Neural cell (in vitro differentiated cells): ENCODE measurements at regions not wholly inside any gene's neighbourhood (a gene's known extent, or its start where the extent isn't known, plus 50 kb on each side); places are given as distances from the start of the nearest gene placed in this dataset.

ENCODE experiments used
- H2AFZ ChIP-seq: fragments of 200-600, 300-800 bp; sonication (generic), shearing (Covaris generic); 2 replicates; pipeline ENCODE4 v1.6.0; 2014; ENCODE audit warnings: low read depth, mild to moderate bottlenecking, antibody characterized with exemption, low read length, moderate library complexity
- H3F3A ChIP-seq: fragments of 200-600 bp; shearing (Covaris generic); 2 replicates; pipeline ENCODE4 v1.6.1; 2016; ENCODE audit warnings: mild to moderate bottlenecking, moderate library complexity, mixed read lengths, antibody characterized with exemption, low read length; ENCODE audit not compliant: insufficient read depth, poor library complexity, severe bottlenecking
- H3K27ac ChIP-seq: fragments of 200-600, 300-800 bp; sonication (generic), shearing (Covaris generic); 2 replicates; pipeline ENCODE4 v1.5.1; 2014; ENCODE audit warnings: mild to moderate bottlenecking, low read length, moderate library complexity
- H3K27me3 ChIP-seq: fragments of 300-800, 200-600 bp; sonication (generic), shearing (Covaris generic); 2 replicates; pipeline ENCODE4 v1.6.0; 2014; ENCODE audit warnings: mild to moderate bottlenecking, low read depth, low read length, moderate library complexity; ENCODE audit not compliant: insufficient read depth
- H3K36me3 ChIP-seq: fragments of 300-800, 200-600 bp; sonication (generic), shearing (Covaris generic); 2 replicates; pipeline ENCODE4 v1.5.1; 2014; ENCODE audit warnings: mild to moderate bottlenecking, antibody characterized with exemption, low read length, moderate library complexity; ENCODE audit not compliant: insufficient read depth
- H3K4me2 ChIP-seq: fragments of 300-800, 200-600 bp; sonication (generic), shearing (Covaris generic); 2 replicates; pipeline ENCODE4 v1.6.0; 2014; ENCODE audit warnings: mild to moderate bottlenecking, low read length
- H3K4me3 ChIP-seq: fragments of 300-800, 200-600 bp; sonication (generic), shearing (Covaris generic); 2 replicates; pipeline ENCODE4 v1.5.1; 2014; ENCODE audit warnings: mild to moderate bottlenecking, low read length, moderate library complexity
- H3K79me2 ChIP-seq: fragments of 200-600 bp; shearing (Covaris generic); replicated peaks from 2 replicates; pipeline ENCODE4 v1.6.0; 2014; ENCODE audit warnings: mild to moderate bottlenecking, low read length, moderate library complexity; ENCODE audit not compliant: insufficient read depth
- H3K9ac ChIP-seq: fragments of 300-800, 200-600 bp; sonication (generic), shearing (Covaris generic); 2 replicates; pipeline ENCODE4 v1.6.1; 2016; ENCODE audit warnings: mild to moderate bottlenecking, low read length, mixed read lengths
- H3K9me2 ChIP-seq: fragments of 200-600 bp; shearing (Covaris generic); 2 replicates; pipeline ENCODE4 v1.6.1; 2016; ENCODE audit warnings: mild to moderate bottlenecking, low read length, mixed read lengths; ENCODE audit not compliant: insufficient read depth
- H3K9me3 ChIP-seq: fragments of 200-600, 300-800 bp; sonication (generic), shearing (Covaris generic); 2 replicates; pipeline ENCODE4 v1.6.1; 2016; ENCODE audit warnings: mild to moderate bottlenecking, mixed run types, low read length, moderate library complexity, mixed read lengths
- H4K20me1 ChIP-seq: fragments of 200-600 bp; shearing (Covaris generic); 2 replicates; pipeline ENCODE4 v1.6.1; 2016; ENCODE audit warnings: mild to moderate bottlenecking, mixed run types; ENCODE audit not compliant: insufficient read depth
- EP300 ChIP-seq: fragments of 450-650 bp; conservative IDR thresholded peaks from 2 replicates; pipeline ENCODE4 v1.6.1; 2014; ENCODE audit warnings: antibody characterized with exemption, mild to moderate bottlenecking, moderate library complexity; ENCODE audit not compliant: poor library complexity, severe bottlenecking
- EZH2 ChIP-seq: fragments of 200-600, 300-800 bp; shearing (Covaris generic), sonication (generic); IDR thresholded peaks from 2 replicates; pipeline ENCODE4 v1.6.1; 2014; ENCODE audit warnings: antibody characterized with exemption, low read length, borderline replicate concordance, mild to moderate bottlenecking; ENCODE audit not compliant: insufficient read depth, poor library complexity, severe bottlenecking
- MXI1 ChIP-seq: fragments of 450-650 bp; conservative IDR thresholded peaks from 2 replicates; pipeline ENCODE4 v1.6.1; 2014; ENCODE audit warnings: antibody characterized with exemption, mild to moderate bottlenecking; ENCODE audit not compliant: poor library complexity, severe bottlenecking
- POLR2AphosphoS5 ChIP-seq: IDR thresholded peaks from 2 replicates; pipeline ENCODE4 v1.6.1; 2012
- RAD21 ChIP-seq: fragments of 450-650 bp; conservative IDR thresholded peaks from 2 replicates; pipeline ENCODE4 v1.6.1; 2014; ENCODE audit warnings: antibody characterized with exemption, mild to moderate bottlenecking, moderate library complexity
- SMC3 ChIP-seq: fragments of 450-650 bp; conservative IDR thresholded peaks from 2 replicates; pipeline ENCODE4 v1.6.1; 2014; ENCODE audit warnings: antibody characterized with exemption, mild to moderate bottlenecking, moderate library complexity; ENCODE audit not compliant: poor library complexity
- TAF1 ChIP-seq: IDR thresholded peaks from 2 replicates; pipeline ENCODE4 v1.6.1; 2012; ENCODE audit warnings: low read depth
- TF ChIP-seq, protein P1 (sequence below): IDR thresholded peaks from 2 replicates; pipeline ENCODE4 v1.6.1; 2012; ENCODE audit warnings: borderline replicate concordance
- TF ChIP-seq, protein P2 (sequence below): fragments of 450-650 bp; IDR thresholded peaks from 2 replicates; pipeline ENCODE4 v1.5.1; 2014; ENCODE audit warnings: antibody characterized with exemption, mild to moderate bottlenecking, moderate library complexity; ENCODE audit not compliant: poor library complexity, severe bottlenecking

GRCh38 chr4:26108054-26108453, 194.0 kb downstream of the SMIM20 start:
- no peak overlapping the region for H3K4me2 ChIP-seq
- H3K27me3 ChIP-seq = no peaks in the 10 kb centered on the region

GRCh38 chr4:26110493-26110892, 196.5 kb downstream of the SMIM20 start:
- Histone ChIP-seq H3K4me2 (no peak overlapping the region), H3K36me3 (no peaks in the 10 kb centered on the region), H3K9ac (no peak overlapping the region), H3K27ac (no peak overlapping the region), H3K9me2 (no peaks in the 10 kb centered on the region), H3K27me3 (no peaks in the 10 kb centered on the region), H3F3A (no peaks in the 10 kb centered on the region), H3K9me3 (no peaks in the 10 kb centered on the region), H2AFZ (no peak overlapping the region), H3K79me2 (no peaks in the 10 kb centered on the region), H4K20me1 (no peaks in the 10 kb centered on the region), H3K4me3 (no peak overlapping the region)
- TF ChIP-seq, protein P1, sequence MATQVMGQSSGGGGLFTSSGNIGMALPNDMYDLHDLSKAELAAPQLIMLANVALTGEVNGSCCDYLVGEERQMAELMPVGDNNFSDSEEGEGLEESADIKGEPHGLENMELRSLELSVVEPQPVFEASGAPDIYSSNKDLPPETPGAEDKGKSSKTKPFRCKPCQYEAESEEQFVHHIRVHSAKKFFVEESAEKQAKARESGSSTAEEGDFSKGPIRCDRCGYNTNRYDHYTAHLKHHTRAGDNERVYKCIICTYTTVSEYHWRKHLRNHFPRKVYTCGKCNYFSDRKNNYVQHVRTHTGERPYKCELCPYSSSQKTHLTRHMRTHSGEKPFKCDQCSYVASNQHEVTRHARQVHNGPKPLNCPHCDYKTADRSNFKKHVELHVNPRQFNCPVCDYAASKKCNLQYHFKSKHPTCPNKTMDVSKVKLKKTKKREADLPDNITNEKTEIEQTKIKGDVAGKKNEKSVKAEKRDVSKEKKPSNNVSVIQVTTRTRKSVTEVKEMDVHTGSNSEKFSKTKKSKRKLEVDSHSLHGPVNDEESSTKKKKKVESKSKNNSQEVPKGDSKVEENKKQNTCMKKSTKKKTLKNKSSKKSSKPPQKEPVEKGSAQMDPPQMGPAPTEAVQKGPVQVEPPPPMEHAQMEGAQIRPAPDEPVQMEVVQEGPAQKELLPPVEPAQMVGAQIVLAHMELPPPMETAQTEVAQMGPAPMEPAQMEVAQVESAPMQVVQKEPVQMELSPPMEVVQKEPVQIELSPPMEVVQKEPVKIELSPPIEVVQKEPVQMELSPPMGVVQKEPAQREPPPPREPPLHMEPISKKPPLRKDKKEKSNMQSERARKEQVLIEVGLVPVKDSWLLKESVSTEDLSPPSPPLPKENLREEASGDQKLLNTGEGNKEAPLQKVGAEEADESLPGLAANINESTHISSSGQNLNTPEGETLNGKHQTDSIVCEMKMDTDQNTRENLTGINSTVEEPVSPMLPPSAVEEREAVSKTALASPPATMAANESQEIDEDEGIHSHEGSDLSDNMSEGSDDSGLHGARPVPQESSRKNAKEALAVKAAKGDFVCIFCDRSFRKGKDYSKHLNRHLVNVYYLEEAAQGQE = no peak
- TF ChIP-seq EZH2 (no peak), MXI1 (no peak)

More at GRCh38 chr4:26108054-26108453, 194.0 kb downstream of the SMIM20 start:
- H3F3A ChIP-seq = no peaks in the 10 kb centered on the region
- no peak overlapping the region for H3K9ac ChIP-seq
- no peak overlapping the region for H3K27ac ChIP-seq
- no peaks in the 10 kb centered on the region for H3K79me2 ChIP-seq
- no peak overlapping the region for H2AFZ ChIP-seq
- no peaks in the 10 kb centered on the region for H3K9me3 ChIP-seq
- TF ChIP-seq MXI1 = no peak
- TF ChIP-seq TAF1 = no peak
- TF ChIP-seq, protein P2, sequence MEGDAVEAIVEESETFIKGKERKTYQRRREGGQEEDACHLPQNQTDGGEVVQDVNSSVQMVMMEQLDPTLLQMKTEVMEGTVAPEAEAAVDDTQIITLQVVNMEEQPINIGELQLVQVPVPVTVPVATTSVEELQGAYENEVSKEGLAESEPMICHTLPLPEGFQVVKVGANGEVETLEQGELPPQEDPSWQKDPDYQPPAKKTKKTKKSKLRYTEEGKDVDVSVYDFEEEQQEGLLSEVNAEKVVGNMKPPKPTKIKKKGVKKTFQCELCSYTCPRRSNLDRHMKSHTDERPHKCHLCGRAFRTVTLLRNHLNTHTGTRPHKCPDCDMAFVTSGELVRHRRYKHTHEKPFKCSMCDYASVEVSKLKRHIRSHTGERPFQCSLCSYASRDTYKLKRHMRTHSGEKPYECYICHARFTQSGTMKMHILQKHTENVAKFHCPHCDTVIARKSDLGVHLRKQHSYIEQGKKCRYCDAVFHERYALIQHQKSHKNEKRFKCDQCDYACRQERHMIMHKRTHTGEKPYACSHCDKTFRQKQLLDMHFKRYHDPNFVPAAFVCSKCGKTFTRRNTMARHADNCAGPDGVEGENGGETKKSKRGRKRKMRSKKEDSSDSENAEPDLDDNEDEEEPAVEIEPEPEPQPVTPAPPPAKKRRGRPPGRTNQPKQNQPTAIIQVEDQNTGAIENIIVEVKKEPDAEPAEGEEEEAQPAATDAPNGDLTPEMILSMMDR = no peak
- TF ChIP-seq, protein P1 = no peak
- TF ChIP-seq RAD21 = no peak
- TF ChIP-seq POLR2AphosphoS5 = no peak
- no peak for TF ChIP-seq EZH2
- TF ChIP-seq EP300 = no peak
- TF ChIP-seq SMC3 = no peak
- H3K36me3 ChIP-seq = no peaks in the 10 kb centered on the region
- no peaks in the 10 kb centered on the region for H4K20me1 ChIP-seq
- H3K9me2 ChIP-seq = no peaks in the 10 kb centered on the region
- no peak overlapping the region for H3K4me3 ChIP-seq
